ENCODE measurements at regions not wholly inside any gene's neighbourhood (a gene's known extent, or its start where the extent isn't known, plus 50 kb on each side); places are given as distances from the start of the nearest gene placed in this dataset.

- no peaks in the 10 kb centered on the region for H3K36me3 ChIP-seq (ENCODE audit: low read depth)
- no peak for TF ChIP-seq EZH2 (IDR thresholded peaks at IDR 0.05; ENCODE audit: low read depth)
- TF ChIP-seq, protein P1, sequence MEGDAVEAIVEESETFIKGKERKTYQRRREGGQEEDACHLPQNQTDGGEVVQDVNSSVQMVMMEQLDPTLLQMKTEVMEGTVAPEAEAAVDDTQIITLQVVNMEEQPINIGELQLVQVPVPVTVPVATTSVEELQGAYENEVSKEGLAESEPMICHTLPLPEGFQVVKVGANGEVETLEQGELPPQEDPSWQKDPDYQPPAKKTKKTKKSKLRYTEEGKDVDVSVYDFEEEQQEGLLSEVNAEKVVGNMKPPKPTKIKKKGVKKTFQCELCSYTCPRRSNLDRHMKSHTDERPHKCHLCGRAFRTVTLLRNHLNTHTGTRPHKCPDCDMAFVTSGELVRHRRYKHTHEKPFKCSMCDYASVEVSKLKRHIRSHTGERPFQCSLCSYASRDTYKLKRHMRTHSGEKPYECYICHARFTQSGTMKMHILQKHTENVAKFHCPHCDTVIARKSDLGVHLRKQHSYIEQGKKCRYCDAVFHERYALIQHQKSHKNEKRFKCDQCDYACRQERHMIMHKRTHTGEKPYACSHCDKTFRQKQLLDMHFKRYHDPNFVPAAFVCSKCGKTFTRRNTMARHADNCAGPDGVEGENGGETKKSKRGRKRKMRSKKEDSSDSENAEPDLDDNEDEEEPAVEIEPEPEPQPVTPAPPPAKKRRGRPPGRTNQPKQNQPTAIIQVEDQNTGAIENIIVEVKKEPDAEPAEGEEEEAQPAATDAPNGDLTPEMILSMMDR (conservative IDR thresholded peaks at IDR 0.05), result no peak
- H3K4me2 ChIP-seq, result no peak overlapping the region
- no peak overlapping the region for H2AFZ ChIP-seq
- DNase-seq, result no peak
- H3K27ac ChIP-seq, result no peak overlapping the region
- no peaks in the 10 kb centered on the region for H4K20me1 ChIP-seq (ENCODE audit: insufficient read depth)
- no peaks in the 10 kb centered on the region for H3K79me2 ChIP-seq (ENCODE audit: low read depth)
- intact Hi-C loops (cut with micrococcal nuclease; ENCODE audit: unreplicated experiment), result no loop called here
- BruUV-seq (replicated peaks), result no TSS peak
- no peaks in the 10 kb centered on the region for H3F3A ChIP-seq (ENCODE audit: insufficient read depth, low read depth)
- H3K4me1 ChIP-seq (replicated peaks; ENCODE audit: insufficient read depth), result no peaks in the 10 kb centered on the region
- POLR2A ChIA-PET (ENCODE audit: unreplicated experiment), result no interaction called here
- no peaks in the 10 kb centered on the region for H3K9me3 ChIP-seq (ENCODE audit: insufficient read depth, low read depth)
- no peak overlapping the region for H3K4me3 ChIP-seq
- CTCF ChIA-PET, result no interaction called here
- H3K27me3 ChIP-seq (ENCODE audit: insufficient read depth, low read depth), result no peaks in the 10 kb centered on the region
- H3K9me2 ChIP-seq (ENCODE audit: insufficient read depth), result no peaks in the 10 kb centered on the region
Measured at GRCh38 chr3:187932530-187932929, 187.3 kb upstream of the BCL6 start.

- H3K4me3 ChIP-seq, result no peak overlapping the region
- H3K4me1 ChIP-seq (replicated peaks; ENCODE audit: insufficient read depth), result no peaks in the 10 kb centered on the region
- no peaks in the 10 kb centered on the region for H4K20me1 ChIP-seq (ENCODE audit: insufficient read depth)
- no peaks in the 10 kb centered on the region for H3F3A ChIP-seq (ENCODE audit: insufficient read depth, low read depth)
- no peak overlapping the region for H2AFZ ChIP-seq
- intact Hi-C loops (cut with micrococcal nuclease; ENCODE audit: unreplicated experiment), result no loop called here
- BruUV-seq (replicated peaks), result no TSS peak
- H3K4me2 ChIP-seq, result no peak overlapping the region
- no peaks in the 10 kb centered on the region for H3K79me2 ChIP-seq (ENCODE audit: low read depth)
- TF ChIP-seq EZH2 (IDR thresholded peaks at IDR 0.05; ENCODE audit: low read depth), result no peak
- TF ChIP-seq, protein P1 (conservative IDR thresholded peaks at IDR 0.05), result no peak
- no peaks in the 10 kb centered on the region for H3K27me3 ChIP-seq (ENCODE audit: insufficient read depth, low read depth)
- no peaks in the 10 kb centered on the region for H3K9me2 ChIP-seq (ENCODE audit: insufficient read depth)
- H3K27ac ChIP-seq, result no peak overlapping the region
- DNase-seq, result no peak
- ChIA-PET POLR2A (ENCODE audit: unreplicated experiment) (no interaction called here), CTCF (no interaction called here)
- H3K9me3 ChIP-seq (ENCODE audit: insufficient read depth, low read depth), result no peaks in the 10 kb centered on the region
- no peaks in the 10 kb centered on the region for H3K36me3 ChIP-seq (ENCODE audit: low read depth)
Measured at GRCh38 chr3:187935623-187936156, 190.4 kb upstream of the BCL6 start.

DNA sequence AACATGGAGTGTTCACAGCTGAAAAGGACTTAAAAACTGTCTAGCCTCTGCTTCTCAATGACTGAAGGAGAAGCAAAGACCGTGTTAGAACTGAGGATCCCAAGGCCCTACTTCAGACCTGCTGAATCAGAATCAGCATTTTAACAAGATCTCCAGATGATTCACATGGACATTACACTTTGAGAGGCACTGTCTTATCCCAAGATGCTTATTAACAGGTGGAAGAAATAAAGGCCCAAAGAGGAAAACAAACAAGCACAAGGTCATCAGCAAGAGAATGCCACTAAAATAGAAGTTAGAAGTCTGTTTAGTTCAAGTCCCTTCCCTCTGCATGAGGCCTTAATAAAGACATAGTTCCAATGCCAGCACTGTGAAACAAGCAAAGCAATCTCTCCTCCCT, 191.4 kb upstream of the BCL6 start:
- Histone ChIP-seq H3K79me2 (ENCODE audit: low read depth) (no peaks in the 10 kb centered on the region), H3F3A (ENCODE audit: insufficient read depth, low read depth) (no peaks in the 10 kb centered on the region), H3K9me3 (ENCODE audit: insufficient read depth, low read depth) (no peaks in the 10 kb centered on the region), H3K4me2 (no peak overlapping the region), H2AFZ (no peak overlapping the region), H3K27ac (no peak overlapping the region), H4K20me1 (ENCODE audit: insufficient read depth) (no peaks in the 10 kb centered on the region), H3K27me3 (ENCODE audit: insufficient read depth, low read depth) (no peaks in the 10 kb centered on the region), H3K36me3 (ENCODE audit: low read depth) (no peaks in the 10 kb centered on the region), H3K9me2 (ENCODE audit: insufficient read depth) (no peaks in the 10 kb centered on the region), H3K4me1 (replicated peaks; ENCODE audit: insufficient read depth) (0 out of 2 replicates have a peak, but pooled peaks cover 7% of the 10 kb centered on the region), H3K4me3 (no peak overlapping the region)
- BruUV-seq (replicated peaks), result no TSS peak
- no peak for DNase-seq
- intact Hi-C loops (cut with micrococcal nuclease; ENCODE audit: unreplicated experiment), result no loop called here
- ChIA-PET CTCF (no interaction called here), POLR2A (ENCODE audit: unreplicated experiment) (no interaction called here)
- TF ChIP-seq, protein P1 (conservative IDR thresholded peaks at IDR 0.05), result no peak
- no peak for TF ChIP-seq EZH2 (IDR thresholded peaks at IDR 0.05; ENCODE audit: low read depth)

Measured in PC-9 (cell line).